SH-SY5Y (cell line): ENCODE measurements at regions not wholly inside any gene's neighbourhood (a gene's known extent, or its start where the extent isn't known, plus 50 kb on each side); places are given as distances from the start of the nearest gene placed in this dataset.

Experiments used
- GATA2 ChIP-seq: IDR thresholded peaks from 2 replicates; pipeline ENCODE4 v1.6.1; 2011; ENCODE audit warnings: mild to moderate bottlenecking, low read depth, low read length
- GATA3 ChIP-seq: IDR thresholded peaks from 2 replicates; pipeline ENCODE4 v1.6.1; 2011; ENCODE audit warnings: low read depth, mild to moderate bottlenecking, low read length, moderate library complexity

- no peak for TF ChIP-seq GATA3
- TF ChIP-seq GATA2: no peak
These were observed 59.2 kb upstream of the TSPAN8 start for GRCh38 chr12:71216725-71217579.
